Endothelial cell (in vitro differentiated cells): ENCODE measurements at regions not wholly inside any gene's neighbourhood (a gene's known extent, or its start where the extent isn't known, plus 50 kb on each side); places are given as distances from the start of the nearest gene placed in this dataset.
"Not testable (repeated sequence)": the region's sequence is repeated elsewhere in the genome, so short reads cannot be mapped to it uniquely, and the experiment has no call there.

Experiments
- DNase-seq: peaks from one replicate; pipeline ENCODE4 v3.0.0; 2021; ENCODE audit warnings: low spot score
- H3K27ac Mint-ChIP-seq: one replicate; pipeline ENCODE4 v1.8.0; 2021; ENCODE audit warnings: mixed read lengths, inconsistent platforms; ENCODE audit not compliant: unreplicated experiment
- H3K27me3 Mint-ChIP-seq: one replicate; pipeline ENCODE4 v1.8.0; 2021; ENCODE audit warnings: mild to moderate bottlenecking, moderate library complexity, mixed read lengths, inconsistent platforms; ENCODE audit not compliant: unreplicated experiment
- H3K36me3 Mint-ChIP-seq: one replicate; pipeline ENCODE4 v1.8.0; 2021; ENCODE audit warnings: mild to moderate bottlenecking, low read depth, mixed read lengths, inconsistent platforms; ENCODE audit not compliant: unreplicated experiment
- H3K4me1 Mint-ChIP-seq: one replicate; pipeline ENCODE4 v1.8.0; 2021; ENCODE audit warnings: mild to moderate bottlenecking, mixed read lengths, inconsistent platforms; ENCODE audit not compliant: unreplicated experiment
- H3K4me3 Mint-ChIP-seq: one replicate; pipeline ENCODE4 v1.8.0; 2021; ENCODE audit warnings: mild to moderate bottlenecking, mixed read lengths, inconsistent platforms; ENCODE audit not compliant: unreplicated experiment
- H3K9me3 Mint-ChIP-seq: one replicate; pipeline ENCODE4 v1.8.0; 2021; ENCODE audit warnings: mixed read lengths, inconsistent platforms; ENCODE audit not compliant: unreplicated experiment
- CTCF ChIP-seq: fragments of 200-600 bp; sonication (generic); IDR thresholded peaks from one replicate; pipeline ENCODE4 v1.5.0; 2021; ENCODE audit warnings: antibody characterized with exemption; ENCODE audit not compliant: unreplicated experiment

DNA sequence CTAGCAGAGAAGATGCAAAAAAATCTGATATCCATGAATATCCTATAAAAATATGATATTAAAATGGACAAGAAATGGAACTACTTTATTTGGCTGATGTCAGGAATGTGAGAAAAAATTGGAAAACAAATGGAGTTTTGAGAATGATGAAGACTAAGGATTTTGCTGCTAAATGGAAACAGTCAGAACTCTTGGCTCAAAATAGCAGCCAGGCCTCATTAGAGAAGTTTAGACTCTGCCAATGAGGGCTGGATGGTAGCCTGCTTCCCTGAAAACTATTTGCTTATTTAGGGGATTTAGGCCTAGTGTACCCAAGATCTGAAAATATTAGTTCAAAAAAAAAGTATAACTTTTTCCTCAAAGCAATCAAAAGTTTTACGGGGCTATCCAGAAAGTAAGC is 458.5 kb downstream of the TFEC start:
- H3K9me3 Mint-ChIP-seq, result no peaks in the 10 kb centered on the region
- no peaks in the 10 kb centered on the region for H3K4me1 Mint-ChIP-seq
- no peak for TF ChIP-seq CTCF
- no peak for DNase-seq
- H3K27ac Mint-ChIP-seq, result no peak overlapping the region
- H3K27me3 Mint-ChIP-seq, result no peaks in the 10 kb centered on the region
- H3K36me3 Mint-ChIP-seq, result no peaks in the 10 kb centered on the region
- no peak overlapping the region for H3K4me3 Mint-ChIP-seq

DNA sequence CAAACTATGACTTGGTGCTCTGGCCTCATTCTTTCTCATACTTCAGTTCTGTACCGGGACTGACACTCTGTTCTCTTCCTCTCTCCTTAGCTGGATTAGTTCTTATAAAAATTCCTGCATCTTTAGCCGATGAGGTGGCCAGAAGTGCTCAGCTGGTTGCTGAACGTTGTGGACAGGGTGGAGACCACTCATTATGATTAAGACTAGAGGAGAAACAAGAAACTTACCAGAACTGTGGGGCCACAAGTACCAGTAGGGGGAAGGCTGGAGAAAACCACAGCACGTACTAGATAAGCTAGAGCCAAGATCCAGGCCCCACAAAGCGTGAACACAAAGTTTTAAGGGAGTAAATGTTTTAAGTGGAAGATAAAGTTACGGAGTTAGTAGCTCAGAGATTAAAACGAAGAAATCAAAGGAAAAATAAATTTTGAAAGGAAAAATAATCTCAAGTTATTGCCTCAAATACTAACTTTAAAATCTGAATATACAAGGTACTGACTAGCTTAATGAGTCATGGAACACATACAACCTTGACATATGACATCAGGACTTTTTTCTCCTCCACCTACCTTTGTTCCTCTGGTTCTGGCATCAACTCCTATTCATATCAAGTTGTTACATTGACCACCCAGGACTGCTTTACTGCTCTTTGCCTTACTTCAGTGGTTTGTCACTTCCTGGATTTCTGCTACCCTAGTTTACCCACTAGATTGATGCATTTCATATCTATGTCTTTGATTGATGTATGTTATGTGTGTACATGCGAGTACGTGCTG is 469.0 kb downstream of the TFEC start:
- Mint-ChIP-seq H3K27ac (no peak overlapping the region), H3K9me3 (no peaks in the 10 kb centered on the region), H3K27me3 (peaks cover 3% of the 10 kb centered on the region), H3K4me3 (no peak overlapping the region), H3K4me1 (no peaks in the 10 kb centered on the region), H3K36me3 (no peaks in the 10 kb centered on the region)
- DNase-seq, result no peak
- no peak for TF ChIP-seq CTCF

GRCh38 chr7:115559877-115560276 is 470.7 kb downstream of the TFEC start:
- Mint-ChIP-seq H3K27ac (no peak overlapping the region), H3K27me3 (peaks cover 2% of the 10 kb centered on the region), H3K4me3 (no peak overlapping the region), H3K4me1 (no peaks in the 10 kb centered on the region), H3K9me3 (no peaks in the 10 kb centered on the region), H3K36me3 (no peaks in the 10 kb centered on the region)
- DNase-seq, result no peak
- no peak for TF ChIP-seq CTCF

DNA sequence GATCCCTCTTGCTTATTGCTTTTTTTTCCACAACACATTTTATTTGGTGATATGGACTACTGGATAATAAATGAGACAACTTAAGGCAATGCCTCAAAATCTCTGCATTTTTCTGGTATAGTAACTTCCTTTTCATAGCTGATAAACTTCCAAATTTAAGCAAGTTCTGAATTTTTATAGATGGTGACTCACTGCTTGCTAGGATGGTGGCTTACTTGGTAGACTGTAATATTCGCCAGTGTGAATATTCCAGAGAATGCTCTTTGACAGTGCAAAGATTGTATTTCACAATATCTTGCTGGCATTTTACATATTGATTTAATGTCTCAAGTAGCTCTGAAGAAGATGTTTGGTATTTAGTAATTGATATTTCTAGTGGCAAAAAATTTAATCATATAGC is 472.4 kb downstream of the TFEC start:
- Mint-ChIP-seq H3K27ac (no peak overlapping the region), H3K9me3 (no peaks in the 10 kb centered on the region), H3K4me3 (no peak overlapping the region), H3K27me3 (peaks cover 2% of the 10 kb centered on the region), H3K4me1 (no peaks in the 10 kb centered on the region), H3K36me3 (no peaks in the 10 kb centered on the region)
- no peak for DNase-seq
- no peak for TF ChIP-seq CTCF

GRCh38 chr7:115557296-115557695 is 473.3 kb downstream of the TFEC start:
- H3K27me3 Mint-ChIP-seq, H3K36me3 Mint-ChIP-seq, H3K4me3 Mint-ChIP-seq, DNase-seq, H3K4me1 Mint-ChIP-seq, H3K9me3 Mint-ChIP-seq, H3K27ac Mint-ChIP-seq: not testable (repeated sequence)
